ENCODE measurements at regions not wholly inside any gene's neighbourhood (a gene's known extent, or its start where the extent isn't known, plus 50 kb on each side); places are given as distances from the start of the nearest gene placed in this dataset.

- TF ChIP-seq, protein P1, sequence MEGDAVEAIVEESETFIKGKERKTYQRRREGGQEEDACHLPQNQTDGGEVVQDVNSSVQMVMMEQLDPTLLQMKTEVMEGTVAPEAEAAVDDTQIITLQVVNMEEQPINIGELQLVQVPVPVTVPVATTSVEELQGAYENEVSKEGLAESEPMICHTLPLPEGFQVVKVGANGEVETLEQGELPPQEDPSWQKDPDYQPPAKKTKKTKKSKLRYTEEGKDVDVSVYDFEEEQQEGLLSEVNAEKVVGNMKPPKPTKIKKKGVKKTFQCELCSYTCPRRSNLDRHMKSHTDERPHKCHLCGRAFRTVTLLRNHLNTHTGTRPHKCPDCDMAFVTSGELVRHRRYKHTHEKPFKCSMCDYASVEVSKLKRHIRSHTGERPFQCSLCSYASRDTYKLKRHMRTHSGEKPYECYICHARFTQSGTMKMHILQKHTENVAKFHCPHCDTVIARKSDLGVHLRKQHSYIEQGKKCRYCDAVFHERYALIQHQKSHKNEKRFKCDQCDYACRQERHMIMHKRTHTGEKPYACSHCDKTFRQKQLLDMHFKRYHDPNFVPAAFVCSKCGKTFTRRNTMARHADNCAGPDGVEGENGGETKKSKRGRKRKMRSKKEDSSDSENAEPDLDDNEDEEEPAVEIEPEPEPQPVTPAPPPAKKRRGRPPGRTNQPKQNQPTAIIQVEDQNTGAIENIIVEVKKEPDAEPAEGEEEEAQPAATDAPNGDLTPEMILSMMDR (IDR thresholded peaks at IDR 0.05): no peak
- TF ChIP-seq EP300 (IDR thresholded peaks at IDR 0.05) (no peak), POLR2A (IDR thresholded peaks at IDR 0.05) (no peak)
These were observed 272.9 kb downstream of the NUAK1 start for GRCh38 chr12:105865886-105866285.

Data from ovary (tissue), 3 donors.